Right ventricle myocardium inferior (tissue), 1 donor: ENCODE measurements at regions not wholly inside any gene's neighbourhood (a gene's known extent, or its start where the extent isn't known, plus 50 kb on each side); places are given as distances from the start of the nearest gene placed in this dataset.
"Not testable (repeated sequence)": the region's sequence is repeated elsewhere in the genome, so short reads cannot be mapped to it uniquely, and the experiment has no call there.

Experiments used
- ATAC-seq: fragments of 200-7000 bp; cut with Tn5 transposase; one replicate; pipeline ENCODE4 v1.9.1; 2020; ENCODE audit warnings: mild to moderate bottlenecking, moderate library complexity
- DNase-seq: peaks from one replicate; pipeline ENCODE4 v3.0.0; 2021; ENCODE audit errors: missing footprints
- intact Hi-C: fragments of 100-400 bp; cut with DNase I; formaldehyde crosslinking; loops from one replicate; pipeline ENCODE4 v1.11.0; 2022
- donor health status: DM: no; HTN: yes; CAD: no; lungs with severe emphysema.

DNA sequence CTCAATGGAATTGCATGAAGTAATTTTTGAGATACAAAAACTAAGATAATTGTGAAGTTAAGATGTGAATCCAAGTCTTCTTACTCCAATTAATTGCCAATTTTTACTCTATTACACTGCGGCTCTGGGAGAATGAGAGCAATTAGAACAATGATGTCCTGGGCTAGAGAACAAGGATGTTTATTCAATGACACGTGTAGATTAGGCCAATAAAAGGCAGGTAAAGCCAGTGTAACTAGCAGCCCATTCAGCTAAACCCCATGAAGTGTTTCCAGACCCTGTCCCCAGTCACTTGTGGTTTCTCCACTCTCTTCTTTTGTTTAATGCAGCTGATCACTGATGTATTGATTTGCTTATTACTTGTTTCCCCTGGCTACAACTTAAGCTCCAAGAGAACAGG is 381.1 kb upstream of the ARHGEF26 start:
- intact Hi-C loops = no loop called here
- DNase-seq (no peak), ATAC-seq (no peak)

DNA sequence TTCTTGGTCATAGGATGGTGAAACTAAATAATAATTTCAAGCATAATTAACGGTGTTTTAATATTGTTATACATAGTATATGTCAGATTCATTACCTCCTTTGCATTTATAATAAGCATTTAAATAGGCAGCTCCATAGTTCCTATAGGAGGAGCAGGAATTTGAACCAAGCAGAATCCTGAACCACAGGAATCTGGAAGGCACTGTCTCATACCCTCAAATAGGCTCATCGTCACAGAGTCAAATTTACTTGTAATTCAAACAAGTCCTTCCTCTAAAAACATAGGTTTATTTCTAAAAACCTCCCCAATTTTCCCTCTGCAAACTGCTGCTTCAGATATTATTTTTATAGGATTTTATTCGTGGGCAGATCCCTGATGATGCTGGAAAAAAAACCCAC is 376.3 kb upstream of the ARHGEF26 start:
- intact Hi-C loops = no loop called here
- DNase-seq (no peak), ATAC-seq (no peak)

DNA sequence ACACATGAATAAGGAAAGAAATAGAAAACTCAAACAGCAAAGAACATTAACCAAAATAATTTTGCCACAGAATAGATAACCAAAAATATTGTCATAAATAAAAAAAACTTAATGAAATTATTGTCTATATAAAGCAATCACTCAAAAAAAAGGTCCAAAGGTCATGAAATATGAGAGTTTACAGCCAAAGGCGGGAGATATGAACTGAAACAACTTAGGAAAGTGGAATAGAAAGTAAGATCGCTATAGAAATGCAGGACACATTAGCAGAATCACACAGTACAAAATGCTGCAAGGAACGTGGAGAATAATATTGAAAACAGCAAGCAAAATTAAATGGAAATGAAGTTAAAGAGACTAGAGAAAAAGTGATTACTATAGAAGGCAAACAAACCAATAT is 375.0 kb upstream of the ARHGEF26 start:
- no peak for DNase-seq

DNA sequence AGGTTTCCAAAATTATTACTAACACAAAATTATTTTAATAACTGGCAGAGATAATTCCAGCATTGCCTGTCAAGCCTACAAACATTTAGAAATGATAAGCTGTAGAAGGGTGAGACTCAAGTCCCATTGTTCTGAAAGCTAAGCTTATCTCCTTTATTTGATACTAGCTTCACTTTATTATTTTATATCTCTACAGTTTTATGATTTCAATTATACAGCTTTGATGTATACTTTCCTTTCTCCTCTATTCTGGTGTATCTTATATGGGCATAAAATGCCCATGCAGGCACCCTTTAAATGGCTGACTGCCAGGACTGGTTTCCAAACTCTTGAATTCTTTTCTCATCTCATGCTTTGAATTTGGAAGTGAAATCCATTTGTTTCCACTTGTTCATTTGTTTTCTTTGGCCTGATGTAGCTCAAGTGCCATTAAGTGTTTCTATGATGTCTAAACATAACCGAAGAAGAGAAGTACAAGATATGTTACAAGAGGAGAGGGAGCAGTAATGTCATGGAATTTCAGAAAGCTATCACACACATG is 372.1 kb upstream of the ARHGEF26 start:
- ATAC-seq = no peak
- DNase-seq = no peak
- intact Hi-C loops = no loop called here

More for the DNA sequence above, 375.0 kb upstream of the ARHGEF26 start:
- ATAC-seq = no peak
- intact Hi-C loops = no loop called here

DNA sequence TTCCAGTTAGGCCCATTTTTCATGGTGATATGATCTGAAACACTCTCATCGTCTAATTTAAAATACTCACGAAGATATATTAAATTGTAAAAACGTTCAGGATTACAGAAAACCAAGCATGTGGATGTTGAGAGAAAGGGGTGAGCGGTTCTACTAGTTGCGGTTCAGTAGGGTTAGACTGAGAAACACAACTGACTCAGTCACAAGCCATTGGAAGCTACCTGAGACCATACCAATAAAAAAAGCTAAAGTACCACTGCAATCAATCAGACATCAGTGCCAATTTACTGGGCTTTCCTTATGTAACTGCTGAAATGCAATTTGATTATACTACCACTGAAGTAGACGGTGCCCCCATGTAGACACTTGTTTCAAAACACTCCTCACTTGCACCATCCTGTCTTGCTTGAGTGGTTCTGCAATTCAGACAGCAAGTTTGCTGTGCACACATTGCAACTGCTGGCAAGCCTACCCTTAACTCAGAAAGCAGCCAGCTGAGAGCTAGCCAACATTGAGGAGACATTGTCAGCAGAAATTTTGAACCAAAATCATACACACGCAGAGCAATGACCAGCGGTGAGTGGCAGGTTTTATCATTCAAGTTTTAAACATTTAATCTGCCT is 368.7 kb upstream of the ARHGEF26 start:
- intact Hi-C loops = no loop called here
- DNase-seq = no peak
- ATAC-seq = no peak

DNA sequence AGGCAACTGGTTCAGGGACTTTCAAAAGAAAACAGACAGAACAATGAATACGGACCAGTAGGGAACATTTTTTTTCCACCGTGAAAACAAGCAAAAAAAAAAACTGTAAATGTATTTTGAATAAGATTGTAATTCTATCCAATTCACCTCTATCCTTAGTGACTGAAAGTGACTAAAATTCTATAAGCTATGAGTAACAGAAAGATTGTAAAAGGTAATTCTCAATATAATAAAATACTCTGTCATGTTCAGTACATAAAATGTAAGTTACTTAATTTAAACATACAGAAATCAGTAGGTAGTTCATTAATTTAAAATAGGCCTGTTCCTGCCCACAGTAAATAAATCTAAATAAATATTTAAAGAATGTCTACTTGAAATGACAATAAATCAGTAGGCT is 368.2 kb upstream of the ARHGEF26 start:
- DNase-seq (no peak), ATAC-seq (no peak)
- intact Hi-C loops = no loop called here

DNA sequence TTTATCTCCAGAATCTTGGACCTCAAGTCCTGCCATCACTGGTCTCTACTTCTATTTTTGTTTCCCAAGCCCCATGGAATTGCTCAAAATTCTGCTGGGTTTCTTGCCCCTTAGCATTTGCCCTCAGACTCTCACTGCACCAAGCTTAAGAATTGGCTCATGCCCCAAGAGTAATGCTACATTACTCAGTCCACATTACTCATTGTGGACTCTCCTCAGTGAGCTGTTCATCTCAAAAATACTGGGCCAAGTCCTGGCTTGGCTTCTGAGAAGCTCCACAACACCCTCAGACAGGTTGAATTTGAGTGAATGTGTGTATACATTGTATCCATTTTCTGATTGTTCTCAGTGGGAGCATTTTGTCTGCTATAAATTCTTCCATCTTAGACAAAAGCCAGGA is 364.4 kb upstream of the ARHGEF26 start:
- ATAC-seq = no peak
- intact Hi-C loops = no loop called here
- no peak for DNase-seq

DNA sequence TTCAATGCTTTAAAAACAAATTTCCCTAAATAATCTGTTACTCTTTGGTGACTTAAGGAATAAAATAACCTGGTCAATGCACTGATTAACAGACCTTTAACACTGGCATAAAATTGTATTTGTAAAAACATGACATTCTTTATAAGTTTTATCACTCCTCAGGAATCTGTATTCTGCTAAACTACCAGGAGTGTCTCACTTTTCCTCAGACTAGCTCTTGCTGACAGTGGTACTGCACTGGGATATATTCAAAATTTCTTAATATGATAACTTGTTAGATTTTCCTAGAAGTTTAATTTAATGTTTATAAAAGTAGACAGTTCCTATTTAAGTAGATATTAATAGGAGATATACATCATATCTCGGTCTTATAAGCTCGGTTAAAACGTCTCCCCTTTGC is 363.4 kb upstream of the ARHGEF26 start:
- ATAC-seq (no peak), DNase-seq (no peak)
- intact Hi-C loops = no loop called here

DNA sequence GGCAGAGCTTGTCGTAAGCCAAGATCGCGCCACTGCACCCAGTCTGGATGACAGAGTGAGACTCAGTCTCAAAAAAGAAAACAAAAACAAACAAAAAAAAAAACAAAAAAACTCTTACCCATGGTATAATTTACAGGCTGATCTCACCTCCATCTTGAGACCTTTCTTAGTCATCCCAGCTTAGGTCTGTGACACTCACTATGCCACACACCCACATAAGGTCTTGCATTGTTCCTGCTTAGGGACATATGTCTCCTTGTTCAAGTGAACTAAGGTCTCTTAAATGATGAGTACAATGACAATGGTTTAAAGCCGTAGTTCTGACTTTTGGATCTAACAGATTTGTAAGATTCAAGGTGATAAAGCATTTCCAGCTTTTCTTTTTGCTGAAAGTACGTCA is 360.2 kb upstream of the ARHGEF26 start:
- DNase-seq = no peak
- ATAC-seq = no peak
- intact Hi-C loops = no loop called here

DNA sequence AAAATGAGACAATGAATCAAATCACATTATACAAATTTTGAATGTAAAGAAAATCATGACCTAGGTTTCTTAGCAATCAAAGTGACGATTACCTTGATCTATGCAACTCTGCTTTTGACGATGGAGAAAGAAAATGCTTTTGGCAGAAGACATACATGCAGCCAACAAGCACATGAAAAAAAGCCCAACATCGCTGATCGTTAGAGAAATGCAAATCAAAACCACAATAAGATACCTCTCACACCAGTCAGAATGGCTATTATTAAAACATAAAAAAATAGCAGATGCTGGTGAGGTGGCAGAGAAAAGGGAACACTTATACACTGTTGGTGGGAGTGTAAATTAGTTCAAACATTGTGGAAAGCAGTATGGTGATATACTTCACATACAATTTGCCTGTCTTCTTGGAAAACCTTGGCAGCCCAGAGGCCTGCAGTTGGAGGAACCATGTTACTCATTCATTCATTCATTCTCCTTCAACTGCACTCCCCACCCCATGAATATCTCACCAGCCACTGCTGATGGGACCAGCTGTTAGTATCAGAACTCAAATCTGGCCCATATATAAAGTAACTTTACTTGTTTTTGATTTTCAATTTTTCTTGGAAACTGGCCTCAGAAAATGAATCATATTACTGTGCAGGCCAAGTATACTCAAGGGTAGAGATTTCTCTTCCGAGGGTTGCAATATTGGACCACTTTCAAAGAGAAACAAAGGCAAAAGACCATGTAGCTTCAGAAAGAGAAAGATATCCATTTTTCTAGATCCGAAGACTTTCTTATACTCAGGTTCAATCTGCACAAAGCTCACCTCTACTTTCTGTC is 358.6 kb upstream of the ARHGEF26 start:
- ATAC-seq (no peak), DNase-seq (no peak)
- intact Hi-C loops = no loop called here

DNA sequence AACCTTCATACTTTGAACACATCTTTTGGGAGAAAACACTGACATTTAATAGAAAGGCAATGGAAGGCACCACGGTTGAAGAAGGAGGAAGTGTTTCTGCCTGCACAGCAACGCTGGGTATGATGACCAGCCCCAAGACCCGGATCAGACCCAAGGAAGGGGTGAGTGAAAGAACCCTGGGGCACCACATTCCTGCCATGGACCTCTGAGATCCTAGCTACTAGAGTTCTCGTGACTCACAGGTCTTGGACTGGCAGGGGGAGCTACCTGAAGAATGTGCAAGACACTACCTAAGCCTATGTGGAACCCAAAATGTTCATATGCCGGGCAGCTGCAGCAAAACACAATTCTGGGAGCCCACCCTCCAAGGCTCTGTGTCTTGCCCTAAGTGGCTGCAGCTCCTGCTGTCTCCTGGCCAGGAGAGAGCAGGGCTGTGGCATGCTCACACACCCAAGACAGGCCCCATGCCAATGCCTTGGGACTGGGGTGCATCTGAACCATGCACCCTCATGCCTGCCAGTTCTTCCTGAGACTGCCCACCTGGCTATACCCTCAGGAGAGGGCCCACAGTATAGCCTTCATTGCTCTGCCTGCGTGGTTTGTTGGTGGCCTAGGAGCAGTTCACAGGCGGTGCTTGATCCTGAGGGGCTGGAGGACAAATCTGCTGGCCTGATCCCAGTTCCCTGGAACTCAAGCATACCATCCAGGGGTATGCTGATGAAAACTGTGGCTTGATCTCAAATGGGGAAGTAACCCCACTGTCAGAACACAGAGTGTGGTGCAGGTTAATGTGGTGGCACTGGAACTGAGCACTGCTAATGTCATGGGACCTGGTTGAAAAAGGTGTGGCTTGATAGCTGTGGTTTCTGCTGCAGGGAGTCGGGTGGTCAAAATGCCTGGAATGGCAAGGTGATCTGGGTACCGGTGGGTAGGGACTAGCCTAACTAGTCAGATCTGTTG is 353.3 kb upstream of the ARHGEF26 start:
- intact Hi-C loops = loop anchor here (5.0 kb wide), 2 partner anchors 726 to 741 kb away; no protein-coding TSS in a partner anchor
- DNase-seq (no peak), ATAC-seq (peak; percentile 34)

DNA sequence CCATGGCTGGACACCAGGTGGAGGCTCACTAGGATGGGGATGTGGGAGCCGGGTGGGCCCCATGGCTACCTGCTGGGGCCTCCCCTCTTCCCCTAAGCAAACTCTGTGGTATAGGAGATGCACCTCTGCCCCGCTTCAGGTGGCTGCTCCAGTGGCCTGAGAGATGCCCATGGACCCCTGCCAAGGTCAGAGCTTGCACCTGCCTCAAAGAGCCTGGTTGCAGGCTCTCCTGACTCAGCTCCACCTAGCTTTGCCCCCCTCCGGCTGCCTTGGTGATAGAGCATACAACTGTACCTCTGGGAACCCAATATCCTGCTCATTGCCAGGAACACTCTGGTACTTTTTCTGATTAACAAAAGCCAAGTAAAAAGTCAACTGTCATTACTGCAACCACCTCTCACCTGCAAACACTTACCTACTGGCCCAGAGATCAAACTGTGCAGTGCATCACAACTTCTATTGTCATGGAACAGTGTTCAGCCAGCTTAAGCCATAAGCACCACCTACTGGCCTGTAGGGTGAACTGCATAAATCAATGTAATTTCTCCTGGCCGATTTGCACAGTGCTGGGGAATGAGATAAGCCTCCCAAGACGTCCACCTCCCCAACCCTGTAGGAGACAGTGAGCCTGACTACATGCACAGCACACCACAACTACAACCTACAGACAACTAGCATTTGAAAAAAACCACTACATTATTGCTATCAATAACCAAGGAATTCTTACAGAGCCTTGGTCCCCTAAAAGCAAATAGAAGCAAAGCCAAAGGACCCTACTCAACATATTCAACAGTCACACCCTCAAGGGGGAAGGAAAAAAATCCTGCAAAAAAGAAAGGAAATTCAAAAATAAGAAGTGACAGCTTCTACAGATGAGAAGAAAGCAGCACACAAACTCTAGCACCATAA is 352.4 kb upstream of the ARHGEF26 start:
- ATAC-seq (peak; percentile 65), DNase-seq (peak; percentile 65)
- intact Hi-C loops = loop anchor here (5.0 kb wide), 2 partner anchors 727 to 742 kb away; no protein-coding TSS in a partner anchor

DNA sequence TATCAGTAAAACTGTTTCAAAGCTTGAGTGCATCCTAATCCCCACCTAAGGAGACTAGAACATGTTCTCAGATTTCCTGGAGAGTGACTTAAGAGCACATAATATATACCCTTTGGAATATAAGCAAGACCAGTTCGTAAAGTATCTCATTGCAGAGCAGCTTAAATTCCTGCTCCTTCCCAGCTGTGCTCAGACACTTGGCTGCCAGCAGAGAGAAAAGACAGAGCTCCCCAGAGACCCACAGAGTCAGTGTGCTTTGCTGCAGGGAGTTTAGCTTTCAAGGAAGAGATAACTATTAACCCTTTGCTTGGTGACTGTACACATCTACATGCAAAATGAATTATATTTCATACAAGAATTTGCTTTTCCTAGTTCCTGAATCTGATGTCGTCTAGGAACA is 338.1 kb upstream of the ARHGEF26 start:
- intact Hi-C loops = no loop called here
- DNase-seq = peak; percentile 68
- peak; percentile 86 for ATAC-seq

DNA sequence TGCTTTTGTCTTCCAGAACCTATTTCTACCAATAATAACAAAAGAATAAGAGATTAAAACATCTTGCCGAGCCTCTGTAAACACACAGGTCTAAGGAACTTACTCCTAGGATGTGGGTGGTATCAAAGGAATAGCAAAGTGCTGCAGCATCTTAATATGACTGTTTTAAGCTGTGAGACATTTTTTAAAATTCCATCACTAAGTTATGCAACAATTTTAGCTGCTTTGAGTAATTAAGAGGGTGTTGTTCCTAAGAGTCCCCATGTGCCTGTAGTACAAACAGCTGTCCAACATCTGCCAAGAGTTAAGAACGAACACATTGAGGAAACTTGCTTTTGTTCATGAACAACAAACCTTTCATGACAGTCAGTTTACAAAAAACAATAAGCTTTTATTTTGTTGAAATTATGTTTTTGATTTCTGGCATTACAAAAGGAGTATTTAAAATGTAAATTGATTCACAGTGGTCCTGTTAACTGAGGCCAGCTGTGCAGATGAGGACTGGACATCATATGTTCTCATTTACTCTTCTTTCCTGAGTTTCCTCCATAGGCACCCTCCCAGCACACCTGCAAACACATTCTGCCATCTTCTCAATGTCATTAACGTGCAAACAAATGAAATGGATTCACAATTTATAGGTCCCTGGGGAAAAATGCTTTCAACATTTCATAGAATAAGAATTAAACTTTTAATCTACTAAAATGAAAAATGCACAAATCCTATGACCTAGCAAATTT is 337.3 kb upstream of the ARHGEF26 start:
- DNase-seq = no peak
- intact Hi-C loops = no loop called here
- peak; percentile 90 for ATAC-seq

DNA sequence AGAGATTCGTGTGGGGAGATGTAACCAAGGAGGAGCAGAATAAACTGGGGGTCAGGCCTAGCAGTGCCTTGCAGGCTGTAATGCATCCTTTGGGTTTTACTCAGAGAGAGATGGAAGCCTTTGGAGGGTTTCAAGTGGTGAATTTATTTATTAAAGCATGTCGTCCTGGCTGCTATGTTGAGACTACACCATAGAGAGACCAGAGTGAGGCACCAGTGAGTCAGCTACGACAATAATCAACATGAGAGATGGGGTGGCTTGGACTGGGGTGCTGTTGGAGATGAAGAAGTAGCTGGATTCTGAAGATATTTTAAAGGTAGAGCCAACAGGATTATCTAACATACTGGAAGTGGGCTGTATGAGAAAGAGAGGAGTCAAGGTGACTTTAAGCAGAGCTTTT is 335.3 kb upstream of the ARHGEF26 start:
- ATAC-seq (no peak), DNase-seq (no peak)
- intact Hi-C loops = no loop called here

DNA sequence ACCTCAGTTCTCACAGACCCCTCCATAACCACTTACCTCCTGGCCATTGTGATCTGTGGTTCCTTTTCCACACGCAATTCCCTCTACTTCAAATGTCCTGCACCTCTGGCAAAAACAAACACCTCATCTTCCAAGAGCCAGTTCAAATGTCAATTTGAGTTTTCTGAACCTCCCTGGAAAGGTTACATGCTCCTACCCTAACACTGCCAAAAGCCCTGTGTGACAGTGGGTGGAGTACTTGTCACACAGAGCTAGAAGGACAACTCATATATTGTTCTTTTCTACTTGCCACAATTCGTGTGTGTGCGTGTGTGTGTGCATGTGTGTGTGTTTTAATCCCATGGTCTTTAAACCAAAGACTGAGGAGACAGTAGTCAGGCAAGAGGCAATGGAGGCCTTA is 331.8 kb upstream of the ARHGEF26 start:
- DNase-seq = no peak
- no peak for ATAC-seq
- intact Hi-C loops = no loop called here

DNA sequence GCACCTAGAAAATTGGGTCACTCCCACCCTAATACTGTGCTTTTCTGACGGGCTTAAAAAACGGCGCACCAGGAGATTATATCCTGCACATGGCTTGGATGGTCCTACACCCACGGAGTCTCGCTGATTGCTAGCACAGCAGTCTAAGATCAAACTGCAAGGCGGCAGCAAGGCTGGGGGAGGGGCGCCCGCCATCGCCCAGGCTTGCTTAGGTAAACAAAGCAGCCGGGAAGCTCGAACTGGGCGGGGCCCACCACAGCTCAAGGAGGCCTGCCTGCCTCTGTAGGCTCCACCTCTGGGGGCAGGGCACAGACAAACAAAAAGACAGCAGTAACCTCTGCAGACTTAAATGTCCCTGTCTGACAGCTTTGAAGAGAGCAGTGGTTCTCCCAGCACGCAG is 324.1 kb upstream of the ARHGEF26 start:
- intact Hi-C loops, ATAC-seq: not testable (repeated sequence)

More for the DNA sequence above, 324.1 kb upstream of the ARHGEF26 start:
- DNase-seq = not testable (repeated sequence)
